AG09309 (cell line): ENCODE measurements at regions not wholly inside any gene's neighbourhood (a gene's known extent, or its start where the extent isn't known, plus 50 kb on each side); places are given as distances from the start of the nearest gene placed in this dataset.
"Not testable (repeated sequence)": the region's sequence is repeated elsewhere in the genome, so short reads cannot be mapped to it uniquely, and the experiment has no call there.

Source experiments
- DNase-seq: peaks from one replicate; pipeline ENCODE4 v3.0.0-alpha.2; 2010; ENCODE audit warnings: low read depth
- H3K4me3 ChIP-seq: 2 replicates; pipeline ENCODE4 v1.5.1; 2011; ENCODE audit warnings: mild to moderate bottlenecking, low read depth, low read length, moderate library complexity; ENCODE audit not compliant: control insufficient read depth
- TF ChIP-seq, protein P1 (sequence below): IDR thresholded peaks from 2 replicates; pipeline ENCODE4 v1.5.1; 2011; ENCODE audit warnings: mild to moderate bottlenecking, low read depth, low read length, inconsistent platforms; ENCODE audit not compliant: insufficient read depth, control insufficient read depth; ENCODE audit errors: missing control alignments

DNA sequence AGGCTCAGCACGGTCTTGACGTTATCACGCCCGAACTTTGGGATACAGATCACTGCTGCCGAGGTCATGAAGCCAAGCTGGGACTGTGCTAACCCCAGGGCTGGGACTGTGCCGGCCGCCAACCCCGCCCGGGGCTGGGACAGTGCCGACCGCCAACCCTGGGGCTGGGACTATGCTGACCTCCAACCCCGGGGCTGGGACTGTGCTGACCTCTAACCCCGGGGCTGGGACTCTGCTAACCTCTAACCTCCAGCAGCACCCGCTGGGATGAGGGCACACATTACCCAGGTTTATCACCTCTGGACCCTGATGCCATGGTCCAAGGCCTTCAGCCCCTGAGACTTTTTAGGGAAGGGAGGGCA lies 129.7 kb downstream of the IGLL1 start:
- TF ChIP-seq, protein P1, sequence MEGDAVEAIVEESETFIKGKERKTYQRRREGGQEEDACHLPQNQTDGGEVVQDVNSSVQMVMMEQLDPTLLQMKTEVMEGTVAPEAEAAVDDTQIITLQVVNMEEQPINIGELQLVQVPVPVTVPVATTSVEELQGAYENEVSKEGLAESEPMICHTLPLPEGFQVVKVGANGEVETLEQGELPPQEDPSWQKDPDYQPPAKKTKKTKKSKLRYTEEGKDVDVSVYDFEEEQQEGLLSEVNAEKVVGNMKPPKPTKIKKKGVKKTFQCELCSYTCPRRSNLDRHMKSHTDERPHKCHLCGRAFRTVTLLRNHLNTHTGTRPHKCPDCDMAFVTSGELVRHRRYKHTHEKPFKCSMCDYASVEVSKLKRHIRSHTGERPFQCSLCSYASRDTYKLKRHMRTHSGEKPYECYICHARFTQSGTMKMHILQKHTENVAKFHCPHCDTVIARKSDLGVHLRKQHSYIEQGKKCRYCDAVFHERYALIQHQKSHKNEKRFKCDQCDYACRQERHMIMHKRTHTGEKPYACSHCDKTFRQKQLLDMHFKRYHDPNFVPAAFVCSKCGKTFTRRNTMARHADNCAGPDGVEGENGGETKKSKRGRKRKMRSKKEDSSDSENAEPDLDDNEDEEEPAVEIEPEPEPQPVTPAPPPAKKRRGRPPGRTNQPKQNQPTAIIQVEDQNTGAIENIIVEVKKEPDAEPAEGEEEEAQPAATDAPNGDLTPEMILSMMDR, result no peak
- no peak overlapping the region for H3K4me3 ChIP-seq
- DNase-seq, result no peak

DNA sequence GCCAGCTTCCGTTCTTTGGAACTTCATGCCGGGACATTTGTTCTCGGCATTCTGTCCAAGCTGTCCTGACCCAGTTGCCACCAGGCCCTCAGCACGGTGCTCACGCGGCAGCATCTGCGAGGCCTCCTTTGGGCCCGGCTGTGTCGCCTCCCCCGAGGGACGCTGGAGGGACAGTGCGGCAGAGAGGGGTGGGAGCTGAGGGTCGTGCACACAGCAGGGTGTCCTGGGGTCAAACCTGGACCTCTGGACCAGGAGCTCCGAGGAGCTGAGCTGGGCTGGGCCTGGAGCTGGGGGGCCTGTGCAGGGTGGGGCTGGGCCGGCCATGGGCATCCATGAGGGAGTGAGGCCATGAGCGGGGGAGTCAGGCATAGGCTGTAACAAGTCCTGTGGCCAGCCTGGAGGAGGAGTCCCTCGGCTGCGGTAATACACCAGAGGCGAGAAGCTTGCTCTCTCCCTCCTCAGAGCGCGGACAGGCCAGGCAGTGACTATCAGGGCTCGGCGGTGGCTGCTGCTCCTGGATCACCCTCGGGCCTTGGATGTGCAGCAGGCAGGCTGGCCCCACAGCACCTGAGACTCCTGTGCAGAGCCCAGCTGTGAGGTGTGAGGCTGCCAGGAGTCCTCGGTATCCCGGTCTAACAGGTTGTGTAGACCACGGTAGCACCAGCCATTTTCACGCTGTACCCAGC lies 130.2 kb downstream of the IGLL1 start:
- not testable (repeated sequence) for DNase-seq, H3K4me3 ChIP-seq

GRCh38 chr22:23448499-23449288 lies 131.4 kb downstream of the IGLL1 start:
- not testable (repeated sequence) for H3K4me3 ChIP-seq, DNase-seq

- H3K4me3 ChIP-seq, result no peak overlapping the region
- no peak for DNase-seq
- TF ChIP-seq, protein P1, result no peak
Observed at GRCh38 chr22:23446796-23447350, 133.2 kb downstream of the IGLL1 start.

DNA sequence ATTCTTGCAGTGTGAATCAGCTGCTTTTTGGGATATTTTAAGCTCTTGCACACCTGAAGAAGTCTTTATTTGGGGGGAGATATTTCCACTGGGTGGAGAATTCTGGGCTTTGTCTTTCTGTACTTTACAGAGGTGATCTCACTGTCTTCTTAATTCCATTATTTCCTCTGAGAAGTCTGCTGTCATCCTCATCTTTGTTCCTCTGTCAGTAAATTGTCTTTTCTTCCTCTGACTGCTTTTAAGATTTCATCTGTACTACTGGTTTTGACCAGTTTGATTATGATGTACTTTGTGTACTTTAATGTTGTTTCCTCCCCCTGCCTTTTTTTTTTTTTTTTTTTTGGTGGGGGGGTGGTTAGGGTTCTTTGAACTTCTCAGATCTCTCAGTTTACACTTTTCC lies 133.9 kb downstream of the IGLL1 start:
- not testable (repeated sequence) for DNase-seq, H3K4me3 ChIP-seq

- not testable (repeated sequence) for DNase-seq, H3K4me3 ChIP-seq
Observed at GRCh38 chr22:23443905-23444304, 136.2 kb downstream of the IGLL1 start.

DNA sequence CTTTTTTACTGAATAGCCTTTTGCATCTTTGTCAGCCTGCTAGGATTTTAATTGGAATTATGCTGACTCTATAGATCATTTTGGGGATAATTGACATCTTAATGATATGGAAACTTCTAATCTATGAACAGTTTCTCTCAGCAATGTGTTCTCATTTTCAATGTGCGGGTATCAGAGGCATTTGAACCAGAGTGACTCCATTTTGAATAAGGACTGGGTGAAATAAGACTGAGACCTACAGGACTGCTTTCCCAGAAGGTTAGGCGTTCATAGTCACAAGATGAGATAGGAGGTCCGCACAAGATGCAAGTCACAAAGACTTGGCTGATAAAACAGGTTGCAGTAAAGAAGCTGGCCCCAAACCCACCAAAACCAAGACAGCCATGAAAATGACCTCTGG lies 140.5 kb downstream of the IGLL1 start:
- not testable (repeated sequence) for DNase-seq, H3K4me3 ChIP-seq

- TF ChIP-seq, protein P1, result no peak
- DNase-seq, result no peak
- no peak overlapping the region for H3K4me3 ChIP-seq
Observed at GRCh38 chr22:23438216-23438615, 141.9 kb downstream of the IGLL1 start.

GRCh38 chr22:23437779-23438178 lies 142.3 kb downstream of the IGLL1 start:
- H3K4me3 ChIP-seq, result no peak overlapping the region
- no peak for DNase-seq
- TF ChIP-seq, protein P1, result no peak

- DNase-seq, H3K4me3 ChIP-seq: not testable (repeated sequence)
Observed at GRCh38 chr22:23437107-23437395, 143.0 kb downstream of the IGLL1 start.

DNA sequence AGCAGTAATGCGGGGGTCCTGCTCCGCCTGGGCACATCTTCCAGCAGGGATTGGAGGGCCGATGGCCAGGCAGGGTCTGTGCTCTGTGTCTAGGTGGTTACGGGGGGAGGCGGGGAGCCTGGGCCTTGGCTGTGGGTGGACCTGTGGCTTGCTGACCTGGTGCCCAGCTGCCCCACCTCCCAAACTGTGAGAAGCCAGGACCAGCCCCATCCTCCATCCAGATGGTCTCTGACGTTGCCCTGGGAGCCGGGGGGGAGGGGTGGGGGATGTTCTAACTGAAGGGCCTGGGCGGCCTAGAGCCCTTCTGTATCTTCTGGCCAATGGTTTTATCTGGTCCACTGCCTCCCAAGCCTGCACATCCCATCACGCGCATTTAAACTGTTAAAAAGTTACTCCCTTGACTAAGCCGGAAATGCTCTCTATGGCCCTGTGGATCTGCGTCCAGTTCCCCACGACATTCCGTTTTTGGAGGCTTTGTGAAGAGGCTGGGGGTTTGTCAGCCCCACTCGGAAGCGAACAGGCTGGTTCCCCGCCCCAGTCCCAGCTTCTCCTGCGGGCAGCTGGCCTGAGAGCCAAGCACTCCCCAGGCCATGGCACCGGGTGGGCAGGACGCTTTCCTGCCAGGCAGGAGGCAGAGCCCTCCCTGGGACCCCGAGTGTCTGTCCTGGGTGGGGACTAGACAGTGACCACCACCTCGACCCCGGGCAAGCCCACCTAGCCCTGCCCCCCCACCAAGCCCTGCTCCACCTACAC lies 143.6 kb downstream of the IGLL1 start:
- not testable (repeated sequence) for DNase-seq, H3K4me3 ChIP-seq

DNA sequence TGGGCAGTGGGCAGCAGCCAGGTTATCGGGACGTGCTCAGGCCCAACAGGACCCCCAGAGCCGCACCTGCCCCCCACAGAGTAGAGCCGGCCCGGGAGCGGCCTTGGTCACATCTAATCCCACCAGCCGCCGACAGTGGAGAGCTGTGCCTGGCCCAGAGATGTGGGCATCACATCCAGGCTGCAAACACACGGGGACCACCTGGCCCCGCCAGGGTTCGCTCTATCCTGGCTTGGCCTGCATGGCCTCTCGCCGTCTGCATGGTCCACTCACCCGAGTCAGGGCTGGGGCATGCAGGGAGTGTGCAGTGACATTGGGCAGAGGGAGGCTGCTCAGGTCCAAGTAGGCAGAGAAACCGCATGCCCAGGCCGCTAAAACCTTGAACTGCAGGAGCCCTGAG lies 144.9 kb downstream of the IGLL1 start:
- DNase-seq, result not testable (repeated sequence)

More for the DNA sequence above, 144.9 kb downstream of the IGLL1 start:
- not testable (repeated sequence) for H3K4me3 ChIP-seq
